HCEC 1CT (cell line): ENCODE measurements at regions not wholly inside any gene's neighbourhood (a gene's known extent, or its start where the extent isn't known, plus 50 kb on each side); places are given as distances from the start of the nearest gene placed in this dataset.

ENCODE experiments used
- DNase-seq: peaks from one replicate; pipeline ENCODE4 v3.0.0-alpha.2; 2017

DNA sequence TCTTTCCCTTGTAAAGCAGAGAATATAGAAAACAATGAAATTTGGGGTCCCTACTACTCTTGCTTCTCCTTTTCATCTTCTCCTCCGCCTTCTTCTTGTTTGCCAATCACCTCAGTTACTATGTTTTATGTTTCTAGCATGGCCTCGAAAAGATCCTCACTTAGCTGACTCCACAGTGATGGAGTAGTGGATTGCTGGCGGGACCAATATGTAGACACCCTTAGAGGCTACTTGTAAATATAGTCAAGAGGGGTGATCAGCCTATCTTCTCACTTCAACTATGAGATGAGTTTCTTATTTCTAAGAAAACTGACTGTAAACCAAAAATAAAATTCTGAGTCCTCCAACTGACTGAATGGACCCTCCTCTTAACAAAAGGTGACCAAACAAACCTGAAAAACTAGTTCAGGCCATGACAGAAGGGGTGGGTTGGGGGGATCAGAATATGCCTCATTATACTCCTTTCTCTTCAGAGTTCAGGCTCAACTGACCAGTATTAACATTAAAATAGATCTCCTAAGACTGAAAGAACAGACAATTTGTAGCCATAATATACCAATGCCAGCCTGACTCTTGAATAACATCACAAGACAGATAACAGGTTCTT is 829.0 kb downstream of the TLE4 start:
- DNase-seq: no peak

- no peak for DNase-seq
These were observed 827.8 kb downstream of the TLE4 start for GRCh38 chr9:80399606-80400005.

DNA sequence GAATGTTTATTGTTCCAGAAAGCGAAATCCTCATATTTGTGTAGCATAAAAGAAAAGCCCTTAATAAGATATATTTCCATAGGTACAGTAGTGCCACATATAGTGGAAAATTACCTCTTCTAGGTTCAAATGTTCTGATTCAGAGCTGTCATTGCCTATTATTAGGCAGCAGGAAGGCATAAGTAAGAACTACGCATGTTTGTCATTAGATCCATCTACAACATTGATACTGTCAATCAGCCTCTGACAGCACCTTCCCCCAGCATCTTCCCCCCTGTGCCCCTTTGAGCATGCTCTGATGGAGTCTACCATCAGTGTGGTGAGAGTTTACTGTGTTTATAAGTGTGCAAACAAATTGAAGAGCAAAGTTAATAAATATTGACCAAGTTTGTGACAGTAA is 816.1 kb downstream of the TLE4 start:
- DNase-seq: no peak

DNA sequence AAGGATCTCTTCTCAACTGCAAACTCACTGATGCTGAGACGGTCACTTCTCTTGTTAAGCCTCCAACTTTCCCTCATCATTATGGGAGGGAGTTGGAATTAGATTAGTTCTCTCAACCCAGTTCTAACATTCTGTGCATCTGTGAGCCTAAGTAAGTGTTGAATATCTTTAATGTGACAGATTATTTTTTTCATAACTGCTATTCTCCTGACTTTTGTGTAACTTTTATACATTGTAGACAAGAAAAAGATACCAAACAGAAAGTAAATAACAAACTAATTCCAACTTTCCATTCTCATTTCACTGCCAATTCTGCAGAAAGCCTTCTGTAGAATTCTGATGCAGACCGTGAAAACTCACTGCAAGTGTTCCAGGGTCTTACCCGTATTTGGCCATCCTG is 813.5 kb downstream of the TLE4 start:
- DNase-seq: no peak

DNA sequence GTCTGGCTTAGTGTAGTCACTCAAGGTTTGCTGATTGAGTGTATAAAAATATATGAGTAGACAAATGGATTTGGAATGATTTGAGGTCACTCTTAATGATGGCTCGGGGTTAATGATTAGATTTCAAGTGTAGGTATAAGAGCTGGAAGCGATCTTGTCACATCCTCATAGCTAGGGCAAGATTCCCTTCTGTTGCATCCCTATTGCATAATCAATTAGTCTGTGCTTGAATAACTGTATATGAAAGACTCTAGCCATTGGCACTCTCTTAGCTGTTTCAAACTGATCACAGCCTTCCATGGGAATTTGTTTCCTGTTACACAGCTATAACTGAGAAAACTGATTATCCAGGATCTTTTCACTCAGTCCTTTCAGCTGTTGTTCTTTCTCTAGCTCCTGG is 811.6 kb downstream of the TLE4 start:
- no peak for DNase-seq

- no peak for DNase-seq
These were observed 810.6 kb downstream of the TLE4 start for GRCh38 chr9:80382211-80382891.

- DNase-seq: no peak
These were observed 808.5 kb downstream of the TLE4 start for GRCh38 chr9:80380301-80380700.

DNA sequence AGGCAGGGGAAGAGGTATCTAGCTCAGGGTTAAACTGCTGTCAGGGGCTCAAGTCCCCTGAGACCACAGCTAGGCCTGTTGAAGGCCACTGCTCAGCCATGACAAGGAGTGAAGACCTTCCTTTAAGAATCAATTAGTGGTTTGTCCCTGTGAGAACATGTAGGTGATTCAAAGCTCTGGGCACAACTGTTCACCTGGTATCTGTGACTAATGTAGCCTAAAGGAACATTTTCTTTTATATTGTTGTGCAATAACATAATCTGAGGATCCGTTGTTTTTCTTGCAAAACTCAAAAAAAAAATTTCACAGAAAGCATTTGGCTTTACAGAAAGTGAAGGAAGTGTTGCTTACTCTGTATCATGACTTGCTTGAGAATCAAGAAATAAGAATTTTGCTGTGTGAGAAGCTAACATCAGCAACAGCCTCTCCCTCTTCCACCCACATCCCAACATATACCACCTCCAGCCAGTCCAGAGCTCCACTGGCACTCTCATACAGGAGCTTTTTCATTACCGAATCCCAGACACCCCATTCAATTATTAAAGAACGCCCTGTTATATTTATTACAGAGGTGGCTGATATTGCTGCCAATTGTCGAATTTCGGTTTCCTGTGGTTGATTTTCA is 807.0 kb downstream of the TLE4 start:
- no peak for DNase-seq

GRCh38 chr9:80376180-80376579 is 804.4 kb downstream of the TLE4 start:
- DNase-seq: no peak

- DNase-seq: no peak
These were observed 803.7 kb downstream of the TLE4 start for GRCh38 chr9:80375477-80375876.

- DNase-seq: peak; percentile 45
These were observed 797.9 kb downstream of the TLE4 start for GRCh38 chr9:80369641-80370040.

DNA sequence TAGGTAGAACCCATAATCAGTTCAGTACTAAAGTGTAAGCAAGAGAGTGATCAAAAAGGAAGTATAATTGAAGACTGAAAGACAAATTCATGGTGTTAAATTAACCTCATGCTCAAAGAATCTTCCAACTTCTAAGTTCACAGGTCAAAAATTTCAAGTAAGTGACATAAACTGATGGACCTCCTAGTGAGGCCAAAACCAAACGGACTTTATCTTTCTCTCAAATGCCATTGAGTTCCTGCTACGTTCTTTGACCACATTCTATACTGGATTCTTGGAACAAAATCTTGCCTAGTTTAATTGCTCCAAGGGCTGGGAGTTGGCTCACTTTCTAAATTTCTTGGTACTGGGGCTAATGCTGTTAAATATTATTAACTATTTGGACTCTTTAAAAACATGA is 794.9 kb downstream of the TLE4 start:
- DNase-seq: no peak

- no peak for DNase-seq
These were observed 788.4 kb downstream of the TLE4 start for GRCh38 chr9:80359941-80360881.

GRCh38 chr9:80359291-80359690 is 787.5 kb downstream of the TLE4 start:
- no peak for DNase-seq

GRCh38 chr9:80352967-80353366 is 781.2 kb downstream of the TLE4 start:
- DNase-seq: no peak

- no peak for DNase-seq
These were observed 779.8 kb downstream of the TLE4 start for GRCh38 chr9:80351612-80352011.

DNA sequence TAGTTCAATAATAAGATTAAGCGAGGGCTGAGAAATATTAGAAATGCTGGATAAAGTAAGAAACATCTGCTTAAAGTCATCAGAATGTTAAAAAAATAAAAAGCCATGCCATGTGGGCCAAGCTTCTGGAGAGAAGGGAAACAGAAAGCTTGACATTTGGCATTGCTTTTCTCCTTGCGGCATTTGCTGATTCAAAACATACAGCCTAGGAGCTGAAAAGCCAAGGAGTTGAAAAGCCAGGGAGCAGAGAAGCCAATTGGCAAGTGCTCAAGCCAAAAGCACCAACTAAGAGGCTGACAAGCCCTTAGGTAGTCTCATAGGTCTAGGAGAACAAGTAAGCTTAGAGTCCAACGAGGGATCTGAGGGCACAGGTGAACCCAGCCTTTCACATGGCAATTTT is 754.3 kb downstream of the TLE4 start:
- DNase-seq: no peak

DNA sequence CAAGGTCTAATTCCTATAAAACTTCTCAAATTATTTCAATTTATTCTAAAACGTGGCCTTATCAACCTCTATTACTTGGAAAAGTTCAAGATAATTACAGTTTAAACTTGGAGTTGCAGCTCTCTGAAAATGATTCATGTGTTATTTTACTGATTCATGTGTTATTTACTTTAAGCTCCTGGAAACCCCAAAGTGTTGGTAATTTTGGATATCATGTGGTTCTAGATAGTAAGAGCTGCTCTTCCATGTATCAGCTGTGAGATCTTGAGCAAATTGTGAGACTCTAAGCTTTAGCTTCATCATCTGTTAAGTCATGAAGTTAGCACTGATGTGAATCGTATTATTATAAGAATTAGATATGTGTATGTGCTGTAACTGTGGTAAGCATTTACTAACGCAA is 749.2 kb downstream of the TLE4 start:
- peak; percentile 50 for DNase-seq

- DNase-seq: no peak
These were observed 748.7 kb downstream of the TLE4 start for GRCh38 chr9:80320480-80320879.

GRCh38 chr9:80305136-80305535 is 733.4 kb downstream of the TLE4 start:
- no peak for DNase-seq

GRCh38 chr9:80294955-80295354 is 723.2 kb downstream of the TLE4 start:
- DNase-seq: no peak

DNA sequence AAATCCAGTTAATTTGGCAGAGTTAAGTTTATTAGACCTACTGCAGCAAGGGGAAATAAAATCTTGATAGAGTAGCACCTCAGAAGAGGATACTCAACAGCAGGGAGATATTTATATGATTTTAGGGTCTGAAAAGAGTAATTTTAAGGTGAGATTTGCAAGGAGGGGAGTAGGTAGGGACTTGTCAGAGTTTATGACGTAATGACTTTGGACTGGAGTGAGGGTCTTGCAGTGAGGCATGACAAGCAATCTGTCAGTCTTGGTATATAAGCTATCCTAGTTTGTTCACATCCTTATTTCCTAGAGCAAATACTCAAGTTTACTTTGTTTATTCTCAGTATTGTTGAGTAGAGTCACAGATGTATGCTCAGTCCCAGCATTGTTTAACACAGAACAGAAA is 722.6 kb downstream of the TLE4 start:
- DNase-seq: no peak

DNA sequence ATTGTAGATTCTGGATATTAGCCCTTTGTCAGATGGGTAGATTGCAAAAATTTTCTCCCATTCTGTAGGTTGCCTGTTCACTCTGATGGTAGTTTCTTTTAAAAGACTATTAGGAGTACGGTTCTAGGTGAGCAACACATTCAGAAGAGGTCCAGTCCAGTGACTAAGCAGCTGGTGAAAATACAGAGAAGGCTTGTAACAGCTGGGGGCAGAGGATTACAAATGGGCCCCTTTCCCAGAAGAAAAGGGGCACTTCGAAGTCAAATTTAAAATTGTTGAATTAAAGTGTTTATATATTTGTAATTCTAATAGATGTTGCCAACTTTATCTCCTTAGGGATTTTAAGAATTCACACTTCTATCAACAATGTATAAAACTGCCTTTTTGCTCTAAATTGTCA is 720.5 kb downstream of the TLE4 start:
- DNase-seq: no peak
